Naive B cell (primary cell): ENCODE measurements at regions not wholly inside any gene's neighbourhood (a gene's known extent, or its start where the extent isn't known, plus 50 kb on each side); places are given as distances from the start of the nearest gene placed in this dataset.
"Not testable (repeated sequence)": the region's sequence is repeated elsewhere in the genome, so short reads cannot be mapped to it uniquely, and the experiment has no call there.

Experiments used
- ATAC-seq, 2 donors: fragments of 150-1000 bp; cut with Tn5 transposase; 2 replicates each; pipeline ENCODE4 v1.10.0; 2021; ENCODE audit warnings: low read depth in 2 of 2, mild to moderate bottlenecking in 2 of 2, moderate library complexity in 2 of 2
- DNase-seq: peaks from one replicate; pipeline ENCODE4 v3.0.0; 2022
- H3K27ac Mint-ChIP-seq, 6 donors: one replicate each; pipeline ENCODE4 v1.8.0; 2020 to 2022; ENCODE audit warnings: mild to moderate bottlenecking in 6 of 6, mixed read lengths in 6 of 6, moderate library complexity in 5 of 6, inconsistent platforms in 2 of 6
- H3K27me3 Mint-ChIP-seq, 3 donors: one replicate each; pipeline ENCODE4 v1.8.0; 2021 to 2022; ENCODE audit warnings: mixed read lengths in 3 of 3, mild to moderate bottlenecking in 1 of 3
- H3K36me3 Mint-ChIP-seq, 2 donors: one replicate each; pipeline ENCODE4 v1.8.0; 2020 to 2022; ENCODE audit warnings: mixed read lengths in 2 of 2, inconsistent platforms in 1 of 2, mild to moderate bottlenecking in 1 of 2
- H3K4me1 Mint-ChIP-seq, 3 donors: one replicate each; pipeline ENCODE4 v1.8.0; 2020 to 2022; ENCODE audit warnings: mixed read lengths in 3 of 3, inconsistent platforms in 1 of 3, mild to moderate bottlenecking in 1 of 3, moderate library complexity in 1 of 3
- H3K4me3 Mint-ChIP-seq, 8 donors: one replicate each; pipeline ENCODE4 v1.8.0; 2020 to 2022; ENCODE audit warnings: mild to moderate bottlenecking in 8 of 8, mixed read lengths in 8 of 8, moderate library complexity in 8 of 8, inconsistent platforms in 2 of 8
- H3K9me3 Mint-ChIP-seq, 7 donors: one replicate each; pipeline ENCODE4 v1.8.0; 2020 to 2022; ENCODE audit warnings: mixed read lengths in 7 of 7, mild to moderate bottlenecking in 5 of 7, inconsistent platforms in 2 of 7, moderate library complexity in 1 of 7

- no peaks in the 10 kb centered on the region for H3K36me3 Mint-ChIP-seq
- ATAC-seq: no peak
- no peak for DNase-seq
- H3K27ac Mint-ChIP-seq: peak overlapping the region in 1 of 6 donors; percentile 17
- H3K27me3 Mint-ChIP-seq: peaks cover 0 to 6% (median 0%) of the 10 kb centered on the region in 3 donors
- H3K9me3 Mint-ChIP-seq: peaks cover 0 to 9% (median 0%) of the 10 kb centered on the region in 7 donors
- no peaks in the 10 kb centered on the region for H3K4me1 Mint-ChIP-seq
- H3K4me3 Mint-ChIP-seq: no peak overlapping the region
Measured at GRCh38 chr6:121615493-121615892, 180.0 kb downstream of the GJA1 start.

GRCh38 chr6:121616406-121616805, 181.0 kb downstream of the GJA1 start:
- no peaks in the 10 kb centered on the region for H3K4me1 Mint-ChIP-seq
- peaks cover 0 to 6% (median 0%) of the 10 kb centered on the region in 3 donors for H3K27me3 Mint-ChIP-seq
- H3K9me3 Mint-ChIP-seq: peaks cover 0 to 9% (median 0%) of the 10 kb centered on the region in 7 donors
- no peaks in the 10 kb centered on the region for H3K36me3 Mint-ChIP-seq
- DNase-seq: no peak
- H3K4me3 Mint-ChIP-seq: no peak overlapping the region
- no peak for ATAC-seq
- H3K27ac Mint-ChIP-seq: peak overlapping the region in 1 of 6 donors; percentile 3

- H3K4me1 Mint-ChIP-seq: no peaks in the 10 kb centered on the region
- H3K4me3 Mint-ChIP-seq: no peak overlapping the region
- ATAC-seq: no peak
- no peak overlapping the region for H3K27ac Mint-ChIP-seq
- H3K36me3 Mint-ChIP-seq: peaks cover 0 to 7% of the 10 kb centered on the region in 2 donors
- peaks cover 0 to 9% (median 2%) of the 10 kb centered on the region in 7 donors for H3K9me3 Mint-ChIP-seq
- no peak for DNase-seq
- H3K27me3 Mint-ChIP-seq: peaks cover 0 to 6% (median 0%) of the 10 kb centered on the region in 3 donors
Measured at GRCh38 chr6:121617388-121617787, 181.9 kb downstream of the GJA1 start.

- no peak overlapping the region for H3K27ac Mint-ChIP-seq
- H3K36me3 Mint-ChIP-seq: peaks cover 0 to 7% of the 10 kb centered on the region in 2 donors
- H3K4me3 Mint-ChIP-seq: no peak overlapping the region
- no peaks in the 10 kb centered on the region for H3K4me1 Mint-ChIP-seq
- DNase-seq (no peak), ATAC-seq (no peak)
- peaks cover 0 to 10% (median 3%) of the 10 kb centered on the region in 7 donors for H3K9me3 Mint-ChIP-seq
- peaks cover 0 to 6% (median 0%) of the 10 kb centered on the region in 3 donors for H3K27me3 Mint-ChIP-seq
Measured at GRCh38 chr6:121619013-121619412, 183.6 kb downstream of the GJA1 start.

- ATAC-seq: no peak
- peak overlapping the region in 1 of 8 donors; percentile 36 for H3K4me3 Mint-ChIP-seq
- DNase-seq: no peak
- no peaks in the 10 kb centered on the region for H3K4me1 Mint-ChIP-seq
- peaks cover 0 to 7% of the 10 kb centered on the region in 2 donors for H3K36me3 Mint-ChIP-seq
- peaks cover 0 to 15% (median 3%) of the 10 kb centered on the region in 7 donors for H3K9me3 Mint-ChIP-seq
- peaks cover 0 to 2% (median 0%) of the 10 kb centered on the region in 3 donors for H3K27me3 Mint-ChIP-seq
- no peak overlapping the region for H3K27ac Mint-ChIP-seq
Measured at GRCh38 chr6:121619987-121620740, 184.7 kb downstream of the GJA1 start.

GRCh38 chr6:121627761-121628160, 192.3 kb downstream of the GJA1 start:
- no peaks in the 10 kb centered on the region for H3K36me3 Mint-ChIP-seq
- H3K27me3 Mint-ChIP-seq: no peaks in the 10 kb centered on the region
- no peak overlapping the region for H3K4me3 Mint-ChIP-seq
- peaks cover 4 to 24% (median 10%) of the 10 kb centered on the region in 7 donors for H3K9me3 Mint-ChIP-seq
- no peak for ATAC-seq
- no peak overlapping the region for H3K27ac Mint-ChIP-seq
- no peaks in the 10 kb centered on the region for H3K4me1 Mint-ChIP-seq
- DNase-seq: no peak

GRCh38 chr6:121630716-121631115, 195.3 kb downstream of the GJA1 start:
- Mint-ChIP-seq H3K9me3 (peaks cover 3 to 38% (median 10%) of the 10 kb centered on the region in 7 donors), H3K36me3 (no peaks in the 10 kb centered on the region)
- DNase-seq: no peak

GRCh38 chr6:121631752-121632151, 196.3 kb downstream of the GJA1 start:
- H3K9me3 Mint-ChIP-seq: peaks cover 5 to 46% (median 10%) of the 10 kb centered on the region in 7 donors
- not testable (repeated sequence) for DNase-seq, H3K27me3 Mint-ChIP-seq, ATAC-seq, H3K4me3 Mint-ChIP-seq, H3K36me3 Mint-ChIP-seq, H3K4me1 Mint-ChIP-seq, H3K27ac Mint-ChIP-seq

More at GRCh38 chr6:121630716-121631115, 195.3 kb downstream of the GJA1 start:
- no peaks in the 10 kb centered on the region for H3K27me3 Mint-ChIP-seq
- no peaks in the 10 kb centered on the region for H3K4me1 Mint-ChIP-seq
- H3K27ac Mint-ChIP-seq: no peak overlapping the region
- no peak for ATAC-seq
- no peak overlapping the region for H3K4me3 Mint-ChIP-seq

- no peaks in the 10 kb centered on the region for H3K4me1 Mint-ChIP-seq
- H3K27me3 Mint-ChIP-seq: no peaks in the 10 kb centered on the region
- no peak overlapping the region for H3K4me3 Mint-ChIP-seq
- ATAC-seq: no peak
- peaks cover 7 to 48% (median 10%) of the 10 kb centered on the region in 7 donors for H3K9me3 Mint-ChIP-seq
- DNase-seq: no peak
- H3K36me3 Mint-ChIP-seq: no peaks in the 10 kb centered on the region
- H3K27ac Mint-ChIP-seq: no peak overlapping the region
Measured at GRCh38 chr6:121633309-121633708, 197.9 kb downstream of the GJA1 start.

- H3K4me1 Mint-ChIP-seq, H3K27me3 Mint-ChIP-seq, ATAC-seq, H3K27ac Mint-ChIP-seq, H3K36me3 Mint-ChIP-seq, DNase-seq: not testable (repeated sequence)
- Mint-ChIP-seq H3K9me3 (peaks cover 7 to 48% (median 10%) of the 10 kb centered on the region in 7 donors), H3K4me3 (peak overlapping the region in 1 of 8 donors; percentile 21)
Measured at GRCh38 chr6:121634586-121634985, 199.1 kb downstream of the GJA1 start.

GRCh38 chr6:121635355-121635754, 199.9 kb downstream of the GJA1 start:
- H3K4me3 Mint-ChIP-seq: no peak overlapping the region
- DNase-seq (no peak), ATAC-seq (no peak)
- peaks cover 7 to 47% (median 12%) of the 10 kb centered on the region in 7 donors for H3K9me3 Mint-ChIP-seq
- no peaks in the 10 kb centered on the region for H3K4me1 Mint-ChIP-seq
- no peak overlapping the region for H3K27ac Mint-ChIP-seq
- H3K36me3 Mint-ChIP-seq: no peaks in the 10 kb centered on the region
- no peaks in the 10 kb centered on the region for H3K27me3 Mint-ChIP-seq

- H3K9me3 Mint-ChIP-seq: peaks cover 5 to 38% (median 12%) of the 10 kb centered on the region in 7 donors
- not testable (repeated sequence) for H3K27me3 Mint-ChIP-seq, H3K27ac Mint-ChIP-seq, DNase-seq, ATAC-seq, H3K36me3 Mint-ChIP-seq, H3K4me1 Mint-ChIP-seq, H3K4me3 Mint-ChIP-seq
Measured at GRCh38 chr6:121636217-121636616, 200.8 kb downstream of the GJA1 start.

GRCh38 chr6:121639021-121639420, 203.6 kb downstream of the GJA1 start:
- Mint-ChIP-seq H3K36me3 (no peaks in the 10 kb centered on the region), H3K4me1 (no peaks in the 10 kb centered on the region), H3K4me3 (no peak overlapping the region), H3K27ac (no peak overlapping the region), H3K27me3 (no peaks in the 10 kb centered on the region), H3K9me3 (peaks cover 2 to 23% (median 7%) of the 10 kb centered on the region in 7 donors)
- DNase-seq (no peak), ATAC-seq (no peak)

GRCh38 chr6:121641158-121641557, 205.7 kb downstream of the GJA1 start:
- ATAC-seq: no peak
- H3K27me3 Mint-ChIP-seq: no peaks in the 10 kb centered on the region
- no peak overlapping the region for H3K27ac Mint-ChIP-seq
- no peaks in the 10 kb centered on the region for H3K36me3 Mint-ChIP-seq
- no peaks in the 10 kb centered on the region for H3K4me1 Mint-ChIP-seq
- H3K9me3 Mint-ChIP-seq: peaks cover 0 to 14% (median 5%) of the 10 kb centered on the region in 7 donors
- no peak overlapping the region for H3K4me3 Mint-ChIP-seq
- no peak for DNase-seq
